ENCODE measurements at regions not wholly inside any gene's neighbourhood (a gene's known extent, or its start where the extent isn't known, plus 50 kb on each side); places are given as distances from the start of the nearest gene placed in this dataset.

DNA sequence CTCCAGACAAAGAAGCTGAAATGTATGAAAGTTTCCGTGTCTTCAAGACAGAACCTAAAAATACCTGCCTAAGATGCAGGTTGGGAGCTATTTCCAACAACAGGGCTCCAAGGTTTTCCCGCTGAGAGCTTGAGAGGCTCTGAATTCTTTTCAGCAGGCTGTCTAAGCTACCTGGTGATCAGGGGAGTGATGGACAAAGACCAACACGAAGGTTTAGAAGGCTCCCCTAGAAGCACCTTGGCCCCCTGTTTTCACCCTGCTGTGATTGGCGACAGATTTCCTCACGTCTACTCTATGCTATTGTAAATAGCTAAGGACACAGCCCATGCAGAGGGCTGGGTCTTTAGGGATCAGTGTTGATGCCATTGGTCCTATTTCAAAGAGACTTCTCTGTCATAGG lies 275.2 kb upstream of the SALL1 start:
- TF ChIP-seq EZH2 (IDR thresholded peaks at IDR 0.05; ENCODE audit: low read depth), result no peak
- TF ChIP-seq, protein P1, sequence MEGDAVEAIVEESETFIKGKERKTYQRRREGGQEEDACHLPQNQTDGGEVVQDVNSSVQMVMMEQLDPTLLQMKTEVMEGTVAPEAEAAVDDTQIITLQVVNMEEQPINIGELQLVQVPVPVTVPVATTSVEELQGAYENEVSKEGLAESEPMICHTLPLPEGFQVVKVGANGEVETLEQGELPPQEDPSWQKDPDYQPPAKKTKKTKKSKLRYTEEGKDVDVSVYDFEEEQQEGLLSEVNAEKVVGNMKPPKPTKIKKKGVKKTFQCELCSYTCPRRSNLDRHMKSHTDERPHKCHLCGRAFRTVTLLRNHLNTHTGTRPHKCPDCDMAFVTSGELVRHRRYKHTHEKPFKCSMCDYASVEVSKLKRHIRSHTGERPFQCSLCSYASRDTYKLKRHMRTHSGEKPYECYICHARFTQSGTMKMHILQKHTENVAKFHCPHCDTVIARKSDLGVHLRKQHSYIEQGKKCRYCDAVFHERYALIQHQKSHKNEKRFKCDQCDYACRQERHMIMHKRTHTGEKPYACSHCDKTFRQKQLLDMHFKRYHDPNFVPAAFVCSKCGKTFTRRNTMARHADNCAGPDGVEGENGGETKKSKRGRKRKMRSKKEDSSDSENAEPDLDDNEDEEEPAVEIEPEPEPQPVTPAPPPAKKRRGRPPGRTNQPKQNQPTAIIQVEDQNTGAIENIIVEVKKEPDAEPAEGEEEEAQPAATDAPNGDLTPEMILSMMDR (conservative IDR thresholded peaks at IDR 0.05), result no peak
- H4K20me1 ChIP-seq (ENCODE audit: insufficient read depth), result no peaks in the 10 kb centered on the region
- no peak for DNase-seq
- POLR2A ChIA-PET (ENCODE audit: unreplicated experiment), result no interaction called here
- no peaks in the 10 kb centered on the region for H3K79me2 ChIP-seq (ENCODE audit: low read depth)
- H3K4me1 ChIP-seq (replicated peaks; ENCODE audit: insufficient read depth), result no peaks in the 10 kb centered on the region
- H3K27me3 ChIP-seq (ENCODE audit: insufficient read depth, low read depth), result peaks cover 6% of the 10 kb centered on the region; the same call in 1 of the 2 replicates
- no peak overlapping the region for H2AFZ ChIP-seq
- no peaks in the 10 kb centered on the region for H3K9me3 ChIP-seq (ENCODE audit: insufficient read depth, low read depth)
- CTCF ChIA-PET, result no interaction called here
- H3F3A ChIP-seq (ENCODE audit: insufficient read depth, low read depth), result no peaks in the 10 kb centered on the region
- no TSS peak for BruUV-seq (replicated peaks)
- H3K36me3 ChIP-seq (ENCODE audit: low read depth), result no peaks in the 10 kb centered on the region
- H3K4me2 ChIP-seq, result no peak overlapping the region
- H3K4me3 ChIP-seq, result no peak overlapping the region
- intact Hi-C loops (cut with micrococcal nuclease; ENCODE audit: unreplicated experiment), result no loop called here
- no peaks in the 10 kb centered on the region; the same call in 1 of the 2 replicates for H3K9me2 ChIP-seq (ENCODE audit: insufficient read depth)
- no peak overlapping the region for H3K27ac ChIP-seq

- no peak for TF ChIP-seq EZH2 (IDR thresholded peaks at IDR 0.05; ENCODE audit: low read depth)
- Histone ChIP-seq H3K9me3 (ENCODE audit: insufficient read depth, low read depth) (no peaks in the 10 kb centered on the region), H4K20me1 (ENCODE audit: insufficient read depth) (no peaks in the 10 kb centered on the region), H3F3A (ENCODE audit: insufficient read depth, low read depth) (no peaks in the 10 kb centered on the region), H3K79me2 (ENCODE audit: low read depth) (no peaks in the 10 kb centered on the region), H3K27me3 (ENCODE audit: insufficient read depth, low read depth) (peaks cover 33% of the 10 kb centered on the region), H3K4me1 (replicated peaks; ENCODE audit: insufficient read depth) (no peaks in the 10 kb centered on the region), H3K9me2 (ENCODE audit: insufficient read depth) (no peaks in the 10 kb centered on the region), H3K36me3 (ENCODE audit: low read depth) (no peaks in the 10 kb centered on the region), H3K4me3 (no peak overlapping the region), H2AFZ (no peak overlapping the region), H3K4me2 (no peak overlapping the region), H3K27ac (no peak overlapping the region)
- no peak for DNase-seq
- BruUV-seq (replicated peaks), result no TSS peak
- ChIA-PET POLR2A (ENCODE audit: unreplicated experiment) (no interaction called here), CTCF (no interaction called here)
- intact Hi-C loops (cut with micrococcal nuclease; ENCODE audit: unreplicated experiment), result no loop called here
Observed at GRCh38 chr16:51420247-51420646, 269.2 kb upstream of the SALL1 start.

GRCh38 chr16:51419768-51420167 lies 268.7 kb upstream of the SALL1 start:
- BruUV-seq (replicated peaks), result no TSS peak
- Histone ChIP-seq H3K27ac (no peak overlapping the region), H3K4me3 (no peak overlapping the region), H3K4me2 (no peak overlapping the region), H3K9me3 (ENCODE audit: insufficient read depth, low read depth) (no peaks in the 10 kb centered on the region), H4K20me1 (ENCODE audit: insufficient read depth) (no peaks in the 10 kb centered on the region), H3K36me3 (ENCODE audit: low read depth) (no peaks in the 10 kb centered on the region), H3K4me1 (replicated peaks; ENCODE audit: insufficient read depth) (no peaks in the 10 kb centered on the region), H2AFZ (no peak overlapping the region), H3K9me2 (ENCODE audit: insufficient read depth) (no peaks in the 10 kb centered on the region), H3F3A (ENCODE audit: insufficient read depth, low read depth) (no peaks in the 10 kb centered on the region), H3K27me3 (ENCODE audit: insufficient read depth, low read depth) (peaks cover 36% of the 10 kb centered on the region), H3K79me2 (ENCODE audit: low read depth) (no peaks in the 10 kb centered on the region)
- TF ChIP-seq, protein P1 (conservative IDR thresholded peaks at IDR 0.05), result no peak
- TF ChIP-seq EZH2 (IDR thresholded peaks at IDR 0.05; ENCODE audit: low read depth), result no peak
- POLR2A ChIA-PET (ENCODE audit: unreplicated experiment), result no interaction called here
- DNase-seq, result no peak
- intact Hi-C loops (cut with micrococcal nuclease; ENCODE audit: unreplicated experiment), result no loop called here
- CTCF ChIA-PET, result no interaction called here

GRCh38 chr16:51418258-51418657 lies 267.2 kb upstream of the SALL1 start:
- no peaks in the 10 kb centered on the region for H3K4me1 ChIP-seq (replicated peaks; ENCODE audit: insufficient read depth)
- H3K4me3 ChIP-seq, result no peak overlapping the region
- H3K27ac ChIP-seq, result no peak overlapping the region
- no peaks in the 10 kb centered on the region for H3K79me2 ChIP-seq (ENCODE audit: low read depth)
- H3K27me3 ChIP-seq (ENCODE audit: insufficient read depth, low read depth), result peaks cover 36% of the 10 kb centered on the region
- DNase-seq, result no peak
- H3K4me2 ChIP-seq, result no peak overlapping the region
- POLR2A ChIA-PET (ENCODE audit: unreplicated experiment), result no interaction called here
- BruUV-seq (replicated peaks), result no TSS peak
- no peaks in the 10 kb centered on the region for H3K36me3 ChIP-seq (ENCODE audit: low read depth)
- TF ChIP-seq, protein P1 (conservative IDR thresholded peaks at IDR 0.05), result no peak
- TF ChIP-seq EZH2 (IDR thresholded peaks at IDR 0.05; ENCODE audit: low read depth), result no peak
- no peaks in the 10 kb centered on the region for H3K9me2 ChIP-seq (ENCODE audit: insufficient read depth)
- H3K9me3 ChIP-seq (ENCODE audit: insufficient read depth, low read depth), result no peaks in the 10 kb centered on the region
- no peaks in the 10 kb centered on the region for H3F3A ChIP-seq (ENCODE audit: insufficient read depth, low read depth)
- intact Hi-C loops (cut with micrococcal nuclease; ENCODE audit: unreplicated experiment), result no loop called here
- H4K20me1 ChIP-seq (ENCODE audit: insufficient read depth), result no peaks in the 10 kb centered on the region
- H2AFZ ChIP-seq, result no peak overlapping the region
- CTCF ChIA-PET, result no interaction called here
